Ammon's horn (tissue), 1 donor: ENCODE measurements at regions not wholly inside any gene's neighbourhood (a gene's known extent, or its start where the extent isn't known, plus 50 kb on each side); places are given as distances from the start of the nearest gene placed in this dataset.

ENCODE experiments used
- DNase-seq: peaks from one replicate; pipeline ENCODE4 v3.0.0-alpha.2; 2016; ENCODE audit warnings: low spot score

DNA sequence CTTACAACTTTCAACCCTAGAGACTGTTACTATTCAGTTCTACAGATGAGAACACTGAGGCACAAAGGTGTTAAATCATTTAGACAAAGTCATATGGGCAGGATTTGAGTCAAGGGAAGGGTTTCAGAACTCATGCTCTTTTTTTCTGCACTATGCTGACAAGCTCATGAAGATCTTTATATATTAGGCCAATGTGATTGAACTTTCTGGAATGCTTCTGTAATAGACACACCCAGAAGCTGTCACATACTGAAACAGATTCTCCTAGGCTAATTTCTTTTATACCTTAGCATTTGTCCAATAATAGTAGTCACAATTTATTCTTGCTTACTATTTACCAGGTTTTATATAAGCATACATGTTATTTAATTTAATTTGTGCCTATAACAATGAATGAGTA lies 164.0 kb downstream of the ALG10B start:
- no peak for DNase-seq

DNA sequence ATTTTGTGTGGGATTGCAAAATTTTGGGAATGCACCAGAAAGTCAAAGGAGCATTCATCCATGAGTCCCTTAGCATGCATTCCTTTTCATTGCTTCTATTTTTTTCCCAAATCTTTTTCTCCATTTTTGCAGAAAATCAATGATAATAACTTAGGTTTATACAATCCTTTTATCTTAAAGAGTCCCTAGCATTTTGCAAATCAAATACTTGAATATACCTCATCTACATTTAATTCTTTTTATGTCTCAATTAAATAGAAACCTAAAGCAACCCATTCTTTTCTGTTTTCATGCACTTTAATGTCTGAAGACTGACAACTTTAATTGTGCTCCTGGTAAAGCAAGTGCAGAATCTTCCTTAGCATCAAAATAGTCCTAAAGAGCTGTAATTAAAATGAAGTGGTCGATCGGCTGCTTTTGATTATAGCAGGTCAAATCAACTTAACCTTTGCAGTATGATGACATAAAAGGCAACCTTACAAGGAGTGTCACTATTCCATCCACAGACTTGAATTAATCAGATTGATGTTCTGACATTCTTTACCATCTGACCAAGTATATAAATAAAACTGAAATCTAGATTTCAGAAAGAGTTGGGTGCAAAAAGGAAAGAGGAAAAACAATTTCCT lies 168.4 kb downstream of the ALG10B start:
- DNase-seq: no peak

DNA sequence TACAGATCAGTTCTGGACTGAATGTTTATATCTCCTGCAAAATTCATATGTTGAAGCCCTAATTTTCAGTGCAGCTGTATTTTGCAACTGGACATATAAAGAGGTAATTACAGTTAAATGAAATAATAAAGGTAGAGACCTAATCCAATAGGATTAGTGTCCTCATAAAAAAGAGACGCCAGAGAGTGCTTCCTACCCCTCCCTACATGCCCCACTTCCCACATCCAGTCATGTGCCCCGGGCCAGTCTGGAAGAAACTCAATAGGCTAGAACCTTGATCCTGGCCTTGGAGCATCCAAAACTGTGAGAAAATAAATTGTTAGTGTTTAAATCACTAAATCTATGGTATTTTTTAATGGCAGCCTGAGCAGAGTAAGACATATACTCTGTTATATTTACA lies 172.3 kb downstream of the ALG10B start:
- DNase-seq: no peak

DNA sequence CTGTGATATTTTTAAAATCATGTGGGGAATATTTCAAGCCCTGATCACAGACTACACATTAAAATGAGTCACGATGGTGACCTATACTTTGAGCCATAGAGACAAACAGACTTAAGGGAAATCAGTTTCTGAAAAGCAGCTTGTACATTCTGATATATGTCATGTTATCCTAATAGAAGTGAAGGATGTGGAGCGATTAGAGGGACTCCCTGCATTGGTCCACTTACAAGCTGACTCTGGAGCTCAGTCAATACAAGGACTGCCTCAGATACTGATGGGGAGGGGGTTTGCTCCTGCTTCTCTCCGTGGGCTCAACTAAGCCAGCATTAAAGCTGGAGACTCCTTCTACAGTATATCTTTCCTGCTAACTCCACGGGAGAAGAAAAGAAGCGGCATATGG lies 173.5 kb downstream of the ALG10B start:
- no peak for DNase-seq

DNA sequence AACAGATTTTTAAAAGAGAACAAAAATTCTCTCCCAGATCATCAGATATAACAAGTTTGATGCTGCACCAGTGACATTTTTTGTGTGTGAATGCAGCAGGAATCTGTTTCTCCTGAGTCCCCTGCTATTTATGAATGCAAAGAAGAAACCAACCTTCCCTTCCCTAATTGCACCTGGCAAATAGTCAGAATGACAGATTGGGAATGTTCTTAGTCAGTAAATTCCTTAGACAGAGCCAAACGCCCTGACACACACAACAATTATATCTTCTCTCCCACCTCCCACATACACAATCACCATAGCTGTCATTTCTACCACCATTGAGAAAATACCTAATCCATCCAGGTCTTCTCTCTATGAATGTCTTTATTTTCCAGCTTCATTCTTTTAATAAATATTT lies 174.4 kb downstream of the ALG10B start:
- peak; percentile 20 for DNase-seq

DNA sequence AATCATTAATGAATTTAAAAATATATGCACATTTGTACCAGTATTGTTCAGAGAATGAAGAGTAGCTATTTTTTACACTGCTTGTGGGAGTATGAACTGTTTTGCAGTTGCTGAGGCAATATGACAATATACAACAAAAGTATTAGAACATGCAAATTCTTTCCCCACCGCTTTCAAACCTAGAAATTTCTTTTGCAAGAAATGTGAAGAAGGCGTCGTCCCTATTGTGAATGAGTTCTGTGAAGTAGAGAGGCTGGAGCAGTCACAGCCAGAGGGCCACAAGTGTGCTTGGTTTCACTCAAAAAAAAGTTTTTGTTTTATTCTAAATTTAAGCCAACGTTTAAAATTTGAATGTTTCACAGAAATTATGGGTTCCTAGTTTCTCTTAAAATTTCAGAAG lies 184.9 kb downstream of the ALG10B start:
- peak; percentile 10 for DNase-seq

DNA sequence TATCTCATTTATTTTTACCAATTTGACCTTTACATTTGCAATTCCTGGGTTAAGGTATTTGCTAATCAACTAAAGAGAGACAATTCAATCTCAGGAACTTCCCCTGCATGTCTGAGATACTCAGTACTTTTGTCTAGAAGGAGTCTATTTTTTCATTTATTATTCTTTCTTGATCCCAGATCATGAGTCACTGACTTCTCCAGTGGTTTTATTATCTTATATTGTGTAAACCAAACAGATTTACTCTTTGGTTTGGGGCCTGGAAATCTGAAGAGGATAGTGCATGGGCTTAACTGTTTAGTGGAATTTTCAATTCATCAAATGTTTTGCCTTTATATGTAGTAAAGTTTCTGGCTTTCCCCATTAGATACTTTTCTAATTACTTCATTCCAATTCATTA lies 185.4 kb downstream of the ALG10B start:
- no peak for DNase-seq

DNA sequence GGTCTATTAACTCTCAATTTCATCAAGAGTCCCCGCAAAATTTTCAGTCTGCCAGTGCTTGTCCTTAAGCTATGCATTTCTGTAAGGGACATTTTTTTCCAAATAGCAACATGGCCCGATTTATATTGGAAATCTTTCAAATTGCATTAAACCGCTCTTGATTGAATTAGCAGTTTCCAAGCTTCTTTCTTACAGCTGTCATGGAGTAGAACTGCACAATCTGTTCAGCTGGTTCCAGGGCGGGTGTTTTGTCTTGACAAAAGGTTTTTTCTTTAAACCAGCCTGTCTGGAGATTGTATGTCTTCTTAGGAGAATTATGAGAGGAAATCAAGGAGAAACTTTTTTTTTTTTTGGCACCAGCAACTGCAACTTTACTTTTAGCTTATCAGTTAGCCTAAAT lies 185.8 kb downstream of the ALG10B start:
- peak; percentile 8 for DNase-seq

DNA sequence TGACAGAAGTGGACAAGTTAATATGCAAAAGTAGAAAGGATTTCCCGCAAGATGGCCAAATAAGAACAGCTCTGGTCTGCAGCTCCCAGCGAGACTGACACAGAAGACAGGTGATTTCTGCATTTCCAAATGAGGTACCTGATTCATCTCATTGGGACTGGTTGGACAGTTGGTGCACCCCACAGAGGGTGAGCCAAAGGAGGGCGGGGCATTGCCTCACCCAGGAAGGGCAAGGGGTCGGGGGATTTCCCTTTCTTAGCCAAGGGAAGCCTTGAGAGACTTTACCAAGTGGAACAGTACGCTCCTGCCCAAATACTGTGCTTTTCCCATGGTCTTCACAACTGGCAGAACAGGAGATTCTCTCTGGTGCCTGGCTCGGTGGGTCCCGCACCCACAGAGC lies 191.3 kb downstream of the ALG10B start:
- DNase-seq: no peak

DNA sequence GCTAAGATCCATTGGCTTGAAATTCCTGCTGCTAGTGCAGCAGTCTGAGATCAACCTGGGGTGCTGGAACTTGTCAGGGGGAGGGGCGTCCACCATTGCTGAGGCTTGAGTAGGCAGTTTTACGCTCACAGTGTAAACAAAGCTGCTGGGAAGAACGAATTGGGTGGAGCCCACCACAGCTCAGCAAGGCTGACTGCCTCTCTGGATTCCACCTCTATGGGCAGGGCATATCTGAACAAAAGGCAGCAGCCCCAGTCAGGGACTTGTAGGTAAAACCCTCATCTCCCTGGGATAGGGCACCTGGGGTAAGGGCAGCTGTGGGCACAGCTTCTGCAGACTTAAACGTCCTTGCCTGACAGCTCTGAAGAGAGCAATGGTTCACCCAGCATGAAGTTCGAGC lies 191.7 kb downstream of the ALG10B start:
- no peak for DNase-seq

DNA sequence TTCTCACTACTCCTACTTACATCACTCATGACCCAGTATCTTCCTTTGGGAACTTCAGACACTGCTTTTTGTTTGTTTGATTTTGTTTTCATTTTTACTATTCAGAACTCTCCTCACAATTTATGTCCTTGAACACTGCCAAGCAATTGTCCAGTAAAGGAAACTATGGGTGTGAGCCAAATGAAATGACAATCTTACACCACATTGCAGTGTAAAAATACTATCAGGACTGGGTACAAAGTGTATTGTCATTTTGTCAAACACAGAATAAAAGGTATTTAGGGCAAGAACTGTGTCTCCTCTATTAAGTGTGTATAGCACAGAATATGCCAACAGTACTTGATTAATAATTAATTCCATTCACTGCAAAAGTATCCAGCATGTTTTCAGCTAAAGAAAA lies 199.3 kb downstream of the ALG10B start:
- no peak for DNase-seq

DNA sequence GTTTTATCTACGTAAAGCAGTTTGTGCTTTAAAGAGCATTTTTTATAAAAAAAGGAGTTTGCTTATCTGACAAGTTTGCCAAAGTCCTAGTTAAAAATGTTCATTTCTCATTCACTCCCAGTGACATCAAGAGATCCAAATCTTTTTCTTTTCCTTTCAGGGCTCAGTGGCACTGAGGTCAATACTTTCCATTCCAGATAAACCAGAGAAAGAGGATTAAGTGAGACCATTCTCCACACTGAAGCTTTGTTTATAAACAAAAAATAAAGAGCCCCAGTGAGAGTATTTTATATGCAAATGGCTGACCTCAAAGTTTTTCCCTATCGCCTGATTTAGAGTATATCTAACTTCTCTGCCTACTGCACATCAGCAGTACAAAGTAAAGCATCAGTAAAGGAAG lies 199.8 kb downstream of the ALG10B start:
- DNase-seq: no peak

DNA sequence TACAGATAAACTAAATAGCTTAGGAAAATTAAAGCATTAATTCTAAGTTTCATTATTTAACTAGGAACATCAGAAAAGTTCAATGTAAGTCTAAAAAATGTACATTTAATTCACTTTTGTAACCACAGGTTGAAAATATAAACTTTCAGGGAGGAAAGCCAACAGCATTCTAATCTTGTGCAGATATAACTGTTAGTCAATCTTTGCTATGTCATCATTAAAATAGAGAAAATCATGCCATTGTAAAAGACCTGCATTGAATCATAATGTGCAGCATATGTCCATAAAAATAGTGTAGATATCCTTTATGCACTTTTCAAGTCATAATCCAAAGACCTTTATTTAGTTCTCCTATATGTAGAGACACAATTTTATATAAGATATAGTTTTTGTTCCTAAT lies 207.3 kb downstream of the ALG10B start:
- DNase-seq: no peak

DNA sequence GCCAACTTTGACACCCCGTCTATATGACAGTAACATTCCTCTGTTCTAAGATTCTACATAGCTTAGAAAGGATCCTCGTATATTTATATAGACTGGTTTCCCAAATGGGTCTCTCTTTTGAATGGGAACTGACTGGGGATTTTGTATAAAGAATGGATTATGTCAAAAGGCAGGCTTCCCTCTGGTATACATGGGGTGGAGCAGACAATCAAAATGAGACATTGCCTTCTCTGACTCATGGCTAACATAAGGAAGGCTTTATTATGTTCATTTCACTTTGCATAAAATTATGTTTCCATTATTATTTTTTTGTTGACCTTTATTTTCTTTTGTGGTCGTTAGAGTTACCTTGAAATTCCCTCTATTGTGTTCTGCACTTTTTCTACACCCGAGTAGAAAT lies 211.1 kb downstream of the ALG10B start:
- no peak for DNase-seq

DNA sequence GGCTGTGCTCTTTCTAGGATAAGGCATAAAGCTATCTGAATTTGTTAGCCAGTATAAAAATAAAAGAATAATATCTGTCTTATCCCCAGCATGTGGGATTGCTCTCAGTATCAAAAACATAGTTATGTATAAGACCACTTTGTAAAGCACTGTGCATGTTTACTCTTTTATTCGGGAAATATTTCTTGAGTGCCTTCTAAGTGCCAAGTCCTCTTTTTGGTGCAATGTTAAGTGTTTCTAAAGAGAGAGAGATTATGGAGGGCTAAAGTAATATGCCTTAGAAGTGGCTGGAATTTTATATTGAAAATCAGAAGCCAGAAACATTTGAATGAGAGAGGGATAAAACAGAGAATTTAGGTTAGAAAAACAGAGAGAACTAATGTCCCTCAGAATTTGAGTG lies 212.0 kb downstream of the ALG10B start:
- no peak for DNase-seq

DNA sequence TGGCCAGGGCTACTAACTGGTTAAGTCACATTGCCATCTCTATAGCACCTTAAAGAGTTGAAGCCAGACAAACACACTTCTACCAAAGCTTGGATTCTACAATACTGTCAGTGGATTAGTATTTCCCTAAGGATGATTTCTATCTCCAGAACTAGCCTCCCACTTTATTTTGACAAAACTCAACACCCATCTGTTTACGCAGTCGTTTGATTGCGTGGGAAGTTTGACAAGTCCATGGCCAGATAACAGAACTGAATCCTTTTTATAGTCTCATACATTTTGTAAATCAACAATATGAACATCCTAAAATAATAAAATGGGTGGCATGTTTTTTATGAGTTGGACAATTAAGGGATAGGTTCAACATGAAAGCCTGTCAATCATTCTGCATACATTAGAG lies 212.7 kb downstream of the ALG10B start:
- DNase-seq: peak; percentile 62

DNA sequence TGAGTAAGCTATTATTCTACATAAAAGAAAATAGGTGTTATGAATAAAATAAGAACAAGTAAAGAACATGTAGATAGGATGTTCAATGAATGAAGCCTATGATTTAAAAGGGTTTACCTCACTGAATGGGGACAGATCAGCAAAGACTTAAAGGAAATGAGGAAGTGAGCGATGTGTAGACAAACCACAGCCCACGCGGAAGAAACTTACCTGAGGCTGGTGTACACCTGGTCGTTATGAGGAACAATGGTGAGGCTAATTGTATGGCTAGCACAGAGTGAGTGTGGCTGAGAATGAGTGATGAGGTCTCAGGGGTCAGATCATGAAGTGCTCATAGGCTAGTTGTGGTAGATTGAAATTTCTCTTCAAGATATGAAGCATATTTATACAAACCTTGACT lies 221.7 kb downstream of the ALG10B start:
- DNase-seq: no peak

DNA sequence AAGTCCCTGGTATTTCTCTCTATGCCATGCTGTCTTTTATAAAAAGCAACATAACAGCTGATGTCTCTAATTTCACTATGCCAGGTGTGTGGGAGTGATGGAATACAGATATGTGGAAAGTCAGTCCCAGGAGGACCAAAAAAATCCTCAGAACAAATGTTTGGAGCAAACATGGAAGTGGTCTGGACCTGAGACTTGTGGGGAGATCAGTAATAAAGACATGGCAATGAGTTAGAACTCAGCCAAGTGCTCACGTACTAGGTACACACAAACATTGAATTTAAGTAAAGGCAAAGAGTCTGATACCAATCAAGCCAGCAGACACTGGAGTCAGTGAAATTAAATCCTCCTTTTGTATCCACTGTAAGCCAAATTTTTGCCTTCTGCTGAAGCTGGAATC lies 223.6 kb downstream of the ALG10B start:
- DNase-seq: peak; percentile 27

DNA sequence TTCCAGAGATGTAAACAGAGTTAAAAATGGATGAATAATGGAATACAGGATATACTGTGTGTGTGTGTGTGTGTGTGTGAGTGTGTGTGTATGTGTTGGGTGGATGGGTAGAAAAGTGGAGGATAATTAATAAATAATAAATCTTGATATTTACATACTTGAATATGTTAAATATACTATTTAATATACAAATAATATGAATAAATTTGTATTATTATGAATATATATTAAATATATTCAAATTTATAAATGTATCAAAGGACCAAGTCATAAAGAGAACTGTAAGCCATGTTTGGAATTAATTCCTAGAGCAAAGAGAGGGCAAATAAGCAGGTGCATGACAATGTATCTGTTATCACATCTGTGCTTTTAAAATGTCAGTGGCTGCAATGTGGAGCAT lies 225.3 kb downstream of the ALG10B start:
- DNase-seq: no peak

DNA sequence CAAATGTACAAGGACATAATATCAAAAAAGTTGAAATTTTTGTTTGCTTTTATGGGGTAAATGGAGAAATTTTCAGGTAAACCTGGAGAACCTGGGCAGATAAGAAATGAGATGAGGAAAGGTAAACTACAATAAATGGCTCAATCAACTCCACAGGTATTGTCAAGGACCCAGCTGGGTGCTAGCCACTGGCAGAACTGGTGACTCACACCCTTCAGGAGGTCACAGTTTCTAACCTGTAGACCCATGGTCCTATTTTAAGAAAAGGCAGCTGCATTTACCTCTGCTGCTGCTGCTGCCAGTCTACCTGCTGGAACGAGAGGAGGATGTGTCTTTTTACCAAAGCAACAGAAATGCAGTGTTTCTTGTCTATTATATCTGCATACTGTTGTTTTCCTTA lies 226.6 kb downstream of the ALG10B start:
- no peak for DNase-seq

DNA sequence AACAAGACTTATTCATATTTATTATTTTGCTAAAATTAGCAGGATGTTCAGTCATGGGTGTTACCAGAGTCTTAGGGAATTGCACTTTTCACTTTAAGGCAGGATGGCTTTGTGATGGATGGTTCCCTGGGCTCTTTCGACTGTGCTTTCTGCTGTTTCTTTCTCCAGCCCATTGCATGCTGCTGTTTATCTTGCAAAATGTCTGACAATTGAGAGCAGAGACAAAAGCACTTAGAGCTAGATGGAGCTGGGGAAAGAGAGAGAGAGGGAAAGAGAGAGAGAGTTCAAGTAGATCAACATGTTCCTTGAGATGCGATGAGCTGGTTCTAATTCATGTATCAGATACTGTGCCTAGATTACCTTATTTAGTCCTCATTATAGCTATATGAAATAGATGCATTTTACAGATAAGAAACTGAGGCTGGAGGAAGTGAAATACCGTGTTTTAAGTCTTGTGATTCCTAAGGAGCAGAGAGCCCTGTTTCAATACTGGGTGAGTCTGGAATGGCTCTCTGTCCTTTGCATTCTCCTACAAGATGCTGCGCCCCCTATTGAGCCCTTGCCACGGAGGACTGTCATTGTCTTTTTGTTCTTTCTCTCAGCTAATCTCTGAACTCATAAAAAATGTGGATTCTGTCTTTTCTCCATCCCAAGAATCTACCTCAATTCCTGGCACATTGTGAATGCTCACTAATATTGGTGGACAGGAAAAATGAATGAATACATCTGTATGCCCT lies 227.9 kb downstream of the ALG10B start:
- DNase-seq: no peak

DNA sequence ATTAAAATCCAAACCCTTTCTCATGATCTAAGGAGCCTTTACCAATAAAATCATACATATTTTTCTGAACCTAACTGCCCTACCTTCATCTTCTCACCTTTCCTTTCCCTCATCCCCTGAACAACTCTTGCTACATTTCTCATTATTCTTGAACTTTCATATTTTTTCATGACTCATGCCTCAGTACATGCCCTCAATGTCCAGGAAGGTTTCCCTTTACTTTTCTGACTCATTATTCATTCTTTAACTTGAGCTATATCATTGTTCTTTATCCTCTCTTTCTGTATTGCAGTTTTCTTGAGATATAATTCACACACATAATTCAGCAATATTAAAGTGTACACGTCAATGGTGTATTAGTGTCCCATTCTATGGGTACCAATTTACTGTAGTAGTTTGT lies 231.0 kb downstream of the ALG10B start:
- no peak for DNase-seq

DNA sequence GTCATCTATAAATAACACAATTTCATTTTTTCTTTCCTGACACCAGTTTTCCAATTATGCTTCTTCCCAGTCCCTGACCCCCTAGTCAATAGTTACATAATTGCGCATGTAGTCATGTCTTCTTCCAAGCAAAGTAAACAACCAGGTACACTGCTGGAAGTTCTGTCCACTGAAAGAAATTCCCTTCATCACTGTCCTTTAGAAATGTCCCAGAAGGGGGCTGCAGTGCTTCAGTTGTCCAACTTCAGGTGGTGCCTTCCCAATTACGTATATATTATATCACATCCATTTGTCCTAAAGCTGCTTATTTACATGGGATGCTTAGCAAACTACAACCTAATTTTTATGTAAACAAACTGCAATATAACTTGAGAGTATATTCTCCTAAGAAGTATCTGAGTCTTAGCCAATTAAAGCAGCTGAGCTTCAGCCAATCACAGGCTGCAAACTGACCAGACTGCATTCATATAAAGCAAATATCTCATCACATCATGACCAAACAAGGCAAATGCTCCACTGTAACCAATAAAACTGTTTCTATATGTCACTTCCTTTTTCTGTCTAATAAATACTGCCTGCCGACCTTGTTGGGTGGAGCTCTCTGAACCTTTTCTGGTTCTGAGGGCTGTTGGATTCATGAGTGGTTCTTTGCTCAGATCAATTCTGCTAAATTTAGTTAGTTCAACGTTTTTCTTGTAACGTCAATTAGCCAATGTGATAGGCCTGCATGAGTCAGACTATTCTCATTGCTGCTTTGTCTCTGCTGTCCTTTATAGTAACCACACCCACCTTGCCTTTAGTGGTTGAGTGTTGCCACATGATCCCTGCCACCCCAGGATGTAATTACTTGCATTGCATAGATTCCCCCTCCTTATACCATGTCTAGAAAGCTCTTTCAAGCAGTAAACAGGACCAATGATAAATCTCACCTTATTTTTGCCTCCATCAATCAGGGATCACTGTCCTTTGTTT lies 239.3 kb downstream of the ALG10B start:
- DNase-seq: no peak
